ENCODE measurements at regions not wholly inside any gene's neighbourhood (a gene's known extent, or its start where the extent isn't known, plus 50 kb on each side); places are given as distances from the start of the nearest gene placed in this dataset.

GRCh38 chr18:55706898-55707297, 118.9 kb upstream of the TCF4 start:
- no peaks in the 10 kb centered on the region for H3K9me3 ChIP-seq (ENCODE audit: control insufficient read depth, insufficient read depth, low read depth, low read length)
- no peaks in the 10 kb centered on the region for H3K27me3 ChIP-seq (ENCODE audit: control insufficient read depth, insufficient read depth, low read length)
- BruUV-seq (replicated peaks): no TSS peak
- peak; percentile 13 for DNase-seq (ENCODE audit: low read depth, low spot score)
- intact Hi-C loops (cut with micrococcal nuclease; ENCODE audit: unreplicated experiment) (no loop called here), in situ Hi-C loops (cut with HindIII; ENCODE audit: low pct_unique_long_range_greater_than_20kb, low sequenced_read_pairs) (no loop called here)
- ChIA-PET POLR2A (no interaction called here), CTCF (no interaction called here)
- TF ChIP-seq TCF7L2 (IDR thresholded peaks at IDR 0.05; ENCODE audit: low read depth, low read length) (no peak), POLR2AphosphoS5 (IDR thresholded peaks at IDR 0.05; ENCODE audit: low read depth, low read length) (no peak), SIN3A (IDR thresholded peaks at IDR 0.05; ENCODE audit: borderline replicate concordance, insufficient read depth, low read depth, low read length) (no peak)
- TF ChIP-seq, protein P1, sequence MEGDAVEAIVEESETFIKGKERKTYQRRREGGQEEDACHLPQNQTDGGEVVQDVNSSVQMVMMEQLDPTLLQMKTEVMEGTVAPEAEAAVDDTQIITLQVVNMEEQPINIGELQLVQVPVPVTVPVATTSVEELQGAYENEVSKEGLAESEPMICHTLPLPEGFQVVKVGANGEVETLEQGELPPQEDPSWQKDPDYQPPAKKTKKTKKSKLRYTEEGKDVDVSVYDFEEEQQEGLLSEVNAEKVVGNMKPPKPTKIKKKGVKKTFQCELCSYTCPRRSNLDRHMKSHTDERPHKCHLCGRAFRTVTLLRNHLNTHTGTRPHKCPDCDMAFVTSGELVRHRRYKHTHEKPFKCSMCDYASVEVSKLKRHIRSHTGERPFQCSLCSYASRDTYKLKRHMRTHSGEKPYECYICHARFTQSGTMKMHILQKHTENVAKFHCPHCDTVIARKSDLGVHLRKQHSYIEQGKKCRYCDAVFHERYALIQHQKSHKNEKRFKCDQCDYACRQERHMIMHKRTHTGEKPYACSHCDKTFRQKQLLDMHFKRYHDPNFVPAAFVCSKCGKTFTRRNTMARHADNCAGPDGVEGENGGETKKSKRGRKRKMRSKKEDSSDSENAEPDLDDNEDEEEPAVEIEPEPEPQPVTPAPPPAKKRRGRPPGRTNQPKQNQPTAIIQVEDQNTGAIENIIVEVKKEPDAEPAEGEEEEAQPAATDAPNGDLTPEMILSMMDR (IDR thresholded peaks at IDR 0.05): no peak
- TF ChIP-seq, protein P2, sequence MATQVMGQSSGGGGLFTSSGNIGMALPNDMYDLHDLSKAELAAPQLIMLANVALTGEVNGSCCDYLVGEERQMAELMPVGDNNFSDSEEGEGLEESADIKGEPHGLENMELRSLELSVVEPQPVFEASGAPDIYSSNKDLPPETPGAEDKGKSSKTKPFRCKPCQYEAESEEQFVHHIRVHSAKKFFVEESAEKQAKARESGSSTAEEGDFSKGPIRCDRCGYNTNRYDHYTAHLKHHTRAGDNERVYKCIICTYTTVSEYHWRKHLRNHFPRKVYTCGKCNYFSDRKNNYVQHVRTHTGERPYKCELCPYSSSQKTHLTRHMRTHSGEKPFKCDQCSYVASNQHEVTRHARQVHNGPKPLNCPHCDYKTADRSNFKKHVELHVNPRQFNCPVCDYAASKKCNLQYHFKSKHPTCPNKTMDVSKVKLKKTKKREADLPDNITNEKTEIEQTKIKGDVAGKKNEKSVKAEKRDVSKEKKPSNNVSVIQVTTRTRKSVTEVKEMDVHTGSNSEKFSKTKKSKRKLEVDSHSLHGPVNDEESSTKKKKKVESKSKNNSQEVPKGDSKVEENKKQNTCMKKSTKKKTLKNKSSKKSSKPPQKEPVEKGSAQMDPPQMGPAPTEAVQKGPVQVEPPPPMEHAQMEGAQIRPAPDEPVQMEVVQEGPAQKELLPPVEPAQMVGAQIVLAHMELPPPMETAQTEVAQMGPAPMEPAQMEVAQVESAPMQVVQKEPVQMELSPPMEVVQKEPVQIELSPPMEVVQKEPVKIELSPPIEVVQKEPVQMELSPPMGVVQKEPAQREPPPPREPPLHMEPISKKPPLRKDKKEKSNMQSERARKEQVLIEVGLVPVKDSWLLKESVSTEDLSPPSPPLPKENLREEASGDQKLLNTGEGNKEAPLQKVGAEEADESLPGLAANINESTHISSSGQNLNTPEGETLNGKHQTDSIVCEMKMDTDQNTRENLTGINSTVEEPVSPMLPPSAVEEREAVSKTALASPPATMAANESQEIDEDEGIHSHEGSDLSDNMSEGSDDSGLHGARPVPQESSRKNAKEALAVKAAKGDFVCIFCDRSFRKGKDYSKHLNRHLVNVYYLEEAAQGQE (IDR thresholded peaks at IDR 0.05; ENCODE audit: insufficient read depth in 1 of 2, low read depth in 2 of 2, low read length in 1 of 2): no peak
- H3K4me3 ChIP-seq (ENCODE audit: low read depth in 2 of 2, low read length in 2 of 2): no peak overlapping the region
- ATAC-seq: no peak
- H3K27ac ChIP-seq (ENCODE audit: low read length): no peak overlapping the region
- H3K36me3 ChIP-seq (ENCODE audit: control insufficient read depth, insufficient read depth, low read length): no peaks in the 10 kb centered on the region
- no peaks in the 10 kb centered on the region for H3K4me1 ChIP-seq (ENCODE audit: control insufficient read depth, insufficient read depth, low read length)

- ChIA-PET CTCF (no interaction called here), POLR2A (no interaction called here)
- no TSS peak for BruUV-seq (replicated peaks)
- TF ChIP-seq, protein P1 (IDR thresholded peaks at IDR 0.05): no peak
- no peak for TF ChIP-seq POLR2AphosphoS5 (IDR thresholded peaks at IDR 0.05; ENCODE audit: low read depth, low read length)
- no peak for TF ChIP-seq SIN3A (IDR thresholded peaks at IDR 0.05; ENCODE audit: borderline replicate concordance, insufficient read depth, low read depth, low read length)
- no peak for TF ChIP-seq TCF7L2 (IDR thresholded peaks at IDR 0.05; ENCODE audit: low read depth, low read length)
- TF ChIP-seq, protein P2 (IDR thresholded peaks at IDR 0.05; ENCODE audit: insufficient read depth in 1 of 2, low read depth in 2 of 2, low read length in 1 of 2): no peak
- Histone ChIP-seq H3K36me3 (ENCODE audit: control insufficient read depth, insufficient read depth, low read length) (no peaks in the 10 kb centered on the region), H3K9me3 (ENCODE audit: control insufficient read depth, insufficient read depth, low read depth, low read length) (no peaks in the 10 kb centered on the region), H3K27ac (ENCODE audit: low read length) (no peak overlapping the region), H3K27me3 (ENCODE audit: control insufficient read depth, insufficient read depth, low read length) (no peaks in the 10 kb centered on the region), H3K4me1 (ENCODE audit: control insufficient read depth, insufficient read depth, low read length) (no peaks in the 10 kb centered on the region), H3K4me3 (ENCODE audit: low read depth in 2 of 2, low read length in 2 of 2) (no peak overlapping the region)
- intact Hi-C loops (cut with micrococcal nuclease; ENCODE audit: unreplicated experiment) (no loop called here), in situ Hi-C loops (cut with HindIII; ENCODE audit: low pct_unique_long_range_greater_than_20kb, low sequenced_read_pairs) (no loop called here)
- ATAC-seq (no peak), DNase-seq (ENCODE audit: low read depth, low spot score) (no peak)
These were observed 111.3 kb upstream of the TCF4 start for GRCh38 chr18:55699233-55699765.

Measured in Panc1 (cell line).